Astrocyte (in vitro differentiated cells and primary cell): ENCODE measurements at regions not wholly inside any gene's neighbourhood (a gene's known extent, or its start where the extent isn't known, plus 50 kb on each side); places are given as distances from the start of the nearest gene placed in this dataset.

Experiments used
- CTCF ChIP-seq: IDR thresholded peaks from 2 replicates; pipeline ENCODE4 v1.5.1; 2011; ENCODE audit warnings: low read depth, mild to moderate bottlenecking, inconsistent platforms, low read length, moderate library complexity; ENCODE audit not compliant: insufficient read depth
- EZH2 ChIP-seq: IDR thresholded peaks from 2 replicates; pipeline ENCODE4 v1.6.1; 2012; ENCODE audit warnings: mild to moderate bottlenecking, low read length, inconsistent platforms; ENCODE audit not compliant: insufficient read depth

- no peak for TF ChIP-seq CTCF
- no peak for TF ChIP-seq EZH2
These were observed 883.6 kb downstream of the TAF11L14 start for GRCh38 chr5:18517641-18518380.
